ENCODE measurements at regions not wholly inside any gene's neighbourhood (a gene's known extent, or its start where the extent isn't known, plus 50 kb on each side); places are given as distances from the start of the nearest gene placed in this dataset.

DNA sequence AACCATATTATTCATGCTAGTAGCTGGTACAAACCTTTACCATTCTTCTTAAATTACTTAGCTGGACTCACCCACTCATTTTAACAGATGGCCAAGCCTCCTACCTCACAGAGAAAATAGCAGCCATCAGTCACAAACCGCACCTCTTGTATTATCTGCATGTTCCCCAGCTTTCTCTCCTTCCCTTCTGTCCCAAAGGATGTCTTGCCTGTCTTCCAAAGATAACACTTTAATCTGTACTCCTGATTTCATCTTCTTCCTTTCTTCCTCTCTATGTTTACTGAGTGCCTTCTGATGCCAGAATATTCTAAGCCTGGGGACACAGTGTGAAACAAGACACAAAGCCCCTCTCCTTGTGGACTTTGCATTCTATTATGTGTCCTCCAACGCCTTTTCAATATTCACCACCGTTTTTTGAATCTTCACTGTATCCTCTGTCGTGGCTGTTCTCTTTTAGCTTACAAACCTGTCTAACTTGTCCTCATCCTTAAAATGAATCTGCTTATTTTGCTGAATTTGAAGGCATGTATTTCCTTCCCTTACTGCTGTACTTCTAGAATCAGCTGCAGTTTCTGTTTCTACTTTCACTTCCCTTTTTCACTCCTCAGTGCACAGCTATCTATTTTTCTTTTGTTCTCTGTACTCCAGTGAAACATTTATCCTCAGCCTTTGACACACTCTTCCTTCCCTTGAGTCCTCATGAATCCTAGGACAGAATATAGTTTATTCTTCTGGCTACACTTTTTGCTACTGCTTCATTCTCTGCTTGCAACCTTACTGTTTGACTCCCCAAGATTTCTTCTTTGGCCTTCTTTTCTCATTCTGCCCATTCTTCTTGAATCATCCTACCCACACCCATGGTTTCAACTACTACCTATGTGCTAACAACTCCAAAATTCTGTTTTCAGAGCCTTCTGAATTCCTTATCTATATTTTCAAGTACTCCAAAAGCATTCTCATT lies 216.9 kb upstream of the SAMSN1 start (continued):
- TF ChIP-seq LEF1 (IDR thresholded peaks at IDR 0.05), result peak; percentile 95
- peak; percentile 60 for TF ChIP-seq RBBP5 (IDR thresholded peaks at IDR 0.05; ENCODE audit: borderline replicate concordance, insufficient read depth, low read length, poor library complexity, severe bottlenecking)
- peak; percentile 90 to 91 for TF ChIP-seq KDM1A (IDR thresholded peaks at IDR 0.05)
- TF ChIP-seq MYC (IDR thresholded peaks at IDR 0.05; ENCODE audit: low read depth, low read length), result 0 out of 2 replicates have a peak, but pooled peaks have one; percentile 42
- no peak for TF ChIP-seq MYC (CRISPR knock-in tag; IDR thresholded peaks at IDR 0.05; ENCODE audit: borderline replicate concordance, low read depth)
- TF ChIP-seq SOX6 (IDR thresholded peaks at IDR 0.05), result peak; percentile 97
- peak; percentile 41 to 93; a peak in 3 of 4 replicates for TF ChIP-seq ARNT (IDR thresholded peaks at IDR 0.05)
- TF ChIP-seq, protein P1, sequence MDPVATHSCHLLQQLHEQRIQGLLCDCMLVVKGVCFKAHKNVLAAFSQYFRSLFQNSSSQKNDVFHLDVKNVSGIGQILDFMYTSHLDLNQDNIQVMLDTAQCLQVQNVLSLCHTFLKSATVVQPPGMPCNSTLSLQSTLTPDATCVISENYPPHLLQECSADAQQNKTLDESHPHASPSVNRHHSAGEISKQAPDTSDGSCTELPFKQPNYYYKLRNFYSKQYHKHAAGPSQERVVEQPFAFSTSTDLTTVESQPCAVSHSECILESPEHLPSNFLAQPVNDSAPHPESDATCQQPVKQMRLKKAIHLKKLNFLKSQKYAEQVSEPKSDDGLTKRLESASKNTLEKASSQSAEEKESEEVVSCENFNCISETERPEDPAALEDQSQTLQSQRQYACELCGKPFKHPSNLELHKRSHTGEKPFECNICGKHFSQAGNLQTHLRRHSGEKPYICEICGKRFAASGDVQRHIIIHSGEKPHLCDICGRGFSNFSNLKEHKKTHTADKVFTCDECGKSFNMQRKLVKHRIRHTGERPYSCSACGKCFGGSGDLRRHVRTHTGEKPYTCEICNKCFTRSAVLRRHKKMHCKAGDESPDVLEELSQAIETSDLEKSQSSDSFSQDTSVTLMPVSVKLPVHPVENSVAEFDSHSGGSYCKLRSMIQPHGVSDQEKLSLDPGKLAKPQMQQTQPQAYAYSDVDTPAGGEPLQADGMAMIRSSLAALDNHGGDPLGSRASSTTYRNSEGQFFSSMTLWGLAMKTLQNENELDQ (CRISPR knock-in tag; IDR thresholded peaks at IDR 0.05; ENCODE audit: borderline replicate concordance), result no peak
- TF ChIP-seq HBP1 (CRISPR knock-in tag; IDR thresholded peaks at IDR 0.05), result 0 out of 2 replicates have a peak, but pooled peaks have one; percentile 15
- TF ChIP-seq FOXA3 (CRISPR knock-in tag; conservative IDR thresholded peaks at IDR 0.05 in 1 of 2, IDR thresholded peaks at IDR 0.05 in 1 of 2), result peak; percentile 86 to 97; a peak in 3 of 4 replicates
- 0 out of 4 replicates have a peak, but pooled peaks of 1 of the 2 experiments have one; percentile 12 for TF ChIP-seq TEAD1 (CRISPR knock-in tag; IDR thresholded peaks at IDR 0.05)
- peak; percentile 89 for TF ChIP-seq SMAD4 (CRISPR knock-in tag; conservative IDR thresholded peaks at IDR 0.05)
- peak in 1 of 2 experiments; percentile 15; a peak in 1 of 4 replicates for TF ChIP-seq NRF1 (conservative IDR thresholded peaks at IDR 0.05 in 1 of 2, IDR thresholded peaks at IDR 0.05 in 1 of 2)
- TF ChIP-seq SMARCA5 (IDR thresholded peaks at IDR 0.05), result peak; percentile 57; the same call in 1 of the 2 replicates
- peak; percentile 98 for TF ChIP-seq CTBP1 (IDR thresholded peaks at IDR 0.05; ENCODE audit: borderline replicate concordance)
- TF ChIP-seq ETV1 (tag; conservative IDR thresholded peaks at IDR 0.05; ENCODE audit: low read depth), result peak; percentile 78; the same call in 1 of the 2 replicates
- TF ChIP-seq ESRRA (IDR thresholded peaks at IDR 0.05; ENCODE audit: borderline replicate concordance, low read depth), result peak; percentile 78; the same call in 1 of the 2 replicates
- TF ChIP-seq CREM (IDR thresholded peaks at IDR 0.05; ENCODE audit: low read depth), result peak; percentile 71
- TF ChIP-seq, protein P2, sequence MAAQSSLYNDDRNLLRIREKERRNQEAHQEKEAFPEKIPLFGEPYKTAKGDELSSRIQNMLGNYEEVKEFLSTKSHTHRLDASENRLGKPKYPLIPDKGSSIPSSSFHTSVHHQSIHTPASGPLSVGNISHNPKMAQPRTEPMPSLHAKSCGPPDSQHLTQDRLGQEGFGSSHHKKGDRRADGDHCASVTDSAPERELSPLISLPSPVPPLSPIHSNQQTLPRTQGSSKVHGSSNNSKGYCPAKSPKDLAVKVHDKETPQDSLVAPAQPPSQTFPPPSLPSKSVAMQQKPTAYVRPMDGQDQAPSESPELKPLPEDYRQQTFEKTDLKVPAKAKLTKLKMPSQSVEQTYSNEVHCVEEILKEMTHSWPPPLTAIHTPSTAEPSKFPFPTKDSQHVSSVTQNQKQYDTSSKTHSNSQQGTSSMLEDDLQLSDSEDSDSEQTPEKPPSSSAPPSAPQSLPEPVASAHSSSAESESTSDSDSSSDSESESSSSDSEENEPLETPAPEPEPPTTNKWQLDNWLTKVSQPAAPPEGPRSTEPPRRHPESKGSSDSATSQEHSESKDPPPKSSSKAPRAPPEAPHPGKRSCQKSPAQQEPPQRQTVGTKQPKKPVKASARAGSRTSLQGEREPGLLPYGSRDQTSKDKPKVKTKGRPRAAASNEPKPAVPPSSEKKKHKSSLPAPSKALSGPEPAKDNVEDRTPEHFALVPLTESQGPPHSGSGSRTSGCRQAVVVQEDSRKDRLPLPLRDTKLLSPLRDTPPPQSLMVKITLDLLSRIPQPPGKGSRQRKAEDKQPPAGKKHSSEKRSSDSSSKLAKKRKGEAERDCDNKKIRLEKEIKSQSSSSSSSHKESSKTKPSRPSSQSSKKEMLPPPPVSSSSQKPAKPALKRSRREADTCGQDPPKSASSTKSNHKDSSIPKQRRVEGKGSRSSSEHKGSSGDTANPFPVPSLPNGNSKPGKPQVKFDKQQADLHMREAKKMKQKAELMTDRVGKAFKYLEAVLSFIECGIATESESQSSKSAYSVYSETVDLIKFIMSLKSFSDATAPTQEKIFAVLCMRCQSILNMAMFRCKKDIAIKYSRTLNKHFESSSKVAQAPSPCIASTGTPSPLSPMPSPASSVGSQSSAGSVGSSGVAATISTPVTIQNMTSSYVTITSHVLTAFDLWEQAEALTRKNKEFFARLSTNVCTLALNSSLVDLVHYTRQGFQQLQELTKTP (IDR thresholded peaks at IDR 0.05; ENCODE audit: low read depth in 1 of 2, partially characterized antibody in 2 of 2), result peak; percentile 80 to 95

Measured in K562 (cell line).